CD14-positive monocyte (primary cell): ENCODE measurements at regions not wholly inside any gene's neighbourhood (a gene's known extent, or its start where the extent isn't known, plus 50 kb on each side); places are given as distances from the start of the nearest gene placed in this dataset.

Experiments used
- DNase-seq, 3 donors: peaks; one replicate each; pipeline ENCODE4 v3.0.0-alpha.2; 2011 to 2022
- H2AFZ ChIP-seq: 2 replicates; pipeline ENCODE4 v1.6.0; 2012; ENCODE audit warnings: mild to moderate bottlenecking, low read depth, low read length, inconsistent platforms; ENCODE audit not compliant: insufficient read depth, poor library complexity, severe bottlenecking
- H3K27ac ChIP-seq, 2 donors: 1 replicate in 1 of 2; 2 replicates in 1 of 2; pipeline ENCODE4 v1.5.1; 2012 to 2013; ENCODE audit warnings: low read length in 2 of 2, control low read depth in 1 of 2, inconsistent platforms in 1 of 2, low read depth in 1 of 2, mild to moderate bottlenecking in 1 of 2
- H3K27me3 ChIP-seq, 2 donors: one replicate each; pipeline versions ENCODE4 v1.6.0 to v1.6.1; 2011 to 2013; ENCODE audit warnings: low read length in 2 of 2; ENCODE audit not compliant: control insufficient read depth in 2 of 2, insufficient read depth in 2 of 2
- H3K36me3 ChIP-seq, 2 donors: replicated peaks in 1 of 2; 1 replicate in 1 of 2; 2 replicates in 1 of 2; pipeline versions ENCODE4 v1.5.1 to v1.6.1; 2012 to 2013; ENCODE audit warnings: low read length in 2 of 2, control low read depth in 1 of 2, inconsistent platforms in 1 of 2, mild to moderate bottlenecking in 1 of 2; ENCODE audit not compliant: insufficient read depth in 2 of 2, control insufficient read depth in 1 of 2
- H3K4me1 ChIP-seq, 2 donors: 1 replicate in 1 of 2; 2 replicates in 1 of 2; pipeline versions ENCODE4 v1.5.1 to v1.6.1; 2012 to 2013; ENCODE audit warnings: low read length in 2 of 2, control low read depth in 1 of 2, inconsistent platforms in 1 of 2, mild to moderate bottlenecking in 1 of 2, moderate library complexity in 1 of 2; ENCODE audit not compliant: insufficient read depth in 2 of 2, control insufficient read depth in 1 of 2
- H3K4me2 ChIP-seq: replicated peaks from 2 replicates; pipeline ENCODE3; 2012; ENCODE audit warnings: low read length, moderate library complexity, mild to moderate bottlenecking; ENCODE audit not compliant: poor library complexity, severe bottlenecking; ENCODE audit errors: extremely low read depth
- H3K4me3 ChIP-seq, 3 experiments: fragments of 200-600 bp in 1 of 3; sonication (generic) in 1 of 3; replicated peaks in 1 of 3; 1 replicate in 2 of 3; 2 replicates in 1 of 3; pipeline ENCODE4 v1.5.1; 2011 to 2013; ENCODE audit warnings: low read length in 3 of 3, mild to moderate bottlenecking in 3 of 3, control low read depth in 2 of 3, low read depth in 2 of 3, inconsistent platforms in 1 of 3, moderate library complexity in 1 of 3
- H3K79me2 ChIP-seq: 2 replicates; pipeline ENCODE4 v1.6.0; 2012; ENCODE audit warnings: mild to moderate bottlenecking, control low read depth, inconsistent platforms, low read length, moderate library complexity; ENCODE audit not compliant: insufficient read depth
- H3K9ac ChIP-seq: 2 replicates; pipeline ENCODE4 v1.6.0; 2017; ENCODE audit warnings: low read length, mild to moderate bottlenecking; ENCODE audit not compliant: insufficient read depth, poor library complexity, severe bottlenecking
- H3K9me3 ChIP-seq, 2 donors: replicated peaks in 1 of 2; 1 replicate in 1 of 2; 2 replicates in 1 of 2; pipeline versions ENCODE4 v1.5.1 to v1.6.1; 2012 to 2013; ENCODE audit warnings: low read length in 2 of 2, control low read depth in 1 of 2; ENCODE audit not compliant: control insufficient read depth in 1 of 2, insufficient read depth in 1 of 2
- H4K20me1 ChIP-seq: 2 replicates; pipeline ENCODE4 v1.6.0; 2012; ENCODE audit warnings: mild to moderate bottlenecking, low read length, control low read depth, moderate library complexity; ENCODE audit not compliant: insufficient read depth
- H3K27ac Mint-ChIP-seq, 7 donors: one replicate each; pipeline ENCODE4 v1.8.0; 2020; ENCODE audit warnings: mild to moderate bottlenecking in 7 of 7, mixed read lengths in 7 of 7, moderate library complexity in 6 of 7, inconsistent platforms in 2 of 7
- H3K27me3 Mint-ChIP-seq, 3 donors: one replicate each; pipeline ENCODE4 v1.8.0; 2021 to 2022; ENCODE audit warnings: low read depth in 3 of 3, mild to moderate bottlenecking in 3 of 3, mixed read lengths in 3 of 3, moderate library complexity in 3 of 3, inconsistent platforms in 1 of 3
- H3K36me3 Mint-ChIP-seq, 2 donors: one replicate each; pipeline ENCODE4 v1.8.0; 2020; ENCODE audit warnings: mixed read lengths in 2 of 2, inconsistent platforms in 1 of 2, mild to moderate bottlenecking in 1 of 2
- H3K4me1 Mint-ChIP-seq: one replicate; pipeline ENCODE4 v1.8.0; 2020; ENCODE audit warnings: mild to moderate bottlenecking, mixed read lengths
- H3K4me3 Mint-ChIP-seq, 2 donors: one replicate each; pipeline ENCODE4 v1.8.0; 2020; ENCODE audit warnings: mild to moderate bottlenecking in 2 of 2, mixed read lengths in 2 of 2, moderate library complexity in 1 of 2
- H3K9me3 Mint-ChIP-seq, 7 donors: one replicate each; pipeline ENCODE4 v1.8.0; 2020 to 2022; ENCODE audit warnings: mixed read lengths in 7 of 7, mild to moderate bottlenecking in 6 of 7, moderate library complexity in 6 of 7, inconsistent platforms in 2 of 7
- CTCF ChIP-seq: fragments of 200-600 bp; IDR thresholded peaks from one replicate; pipeline ENCODE4 v1.8.0; 2022; ENCODE audit warnings: antibody characterized with exemption, mild to moderate bottlenecking
- WGBS: methylation state at CpG from one replicate; pipeline ENCODE4 v1.1.5; 2013; ENCODE audit warnings: missing lambda C conversion rate; ENCODE audit not compliant: insufficient coverage; 5-methylcytosine and 5-hydroxymethylcytosine counted together
- intact Hi-C, 2 donors: fragments of 100-400 bp; cut with micrococcal nuclease; formaldehyde crosslinking; loops; one replicate each; pipeline versions ENCODE4 v1.15.0 to v1.15.1; 2023

GRCh38 chr15:96217983-96218382, 112.5 kb upstream of the NR2F2 start:
- no peak for DNase-seq
- Histone ChIP-seq H3K9me3 (peaks cover 0 to 7% of the 10 kb centered on the region in 2 donors), H3K4me2 (no peak overlapping the region), H3K9ac (no peak overlapping the region), H3K79me2 (no peaks in the 10 kb centered on the region), H3K27me3 (no peaks in the 10 kb centered on the region), H2AFZ (no peak overlapping the region), H3K4me3 (no peak overlapping the region), H4K20me1 (no peaks in the 10 kb centered on the region), H3K27ac (no peak overlapping the region), H3K36me3 (no peaks in the 10 kb centered on the region), H3K4me1 (no peaks in the 10 kb centered on the region)
- Mint-ChIP-seq H3K4me1 (no peaks in the 10 kb centered on the region), H3K9me3 (peaks cover 0 to 10% (median 4%) of the 10 kb centered on the region in 7 donors), H3K4me3 (no peak overlapping the region), H3K27me3 (peaks cover 0 to 2% (median 0%) of the 10 kb centered on the region in 3 donors), H3K27ac (peak overlapping the region in 1 of 7 donors; percentile 35), H3K36me3 (no peaks in the 10 kb centered on the region)
- intact Hi-C loops, result no loop called here
- WGBS, result no CpG with 5 or more reads among the region's 1 CpG
- TF ChIP-seq CTCF, result no peak

DNA sequence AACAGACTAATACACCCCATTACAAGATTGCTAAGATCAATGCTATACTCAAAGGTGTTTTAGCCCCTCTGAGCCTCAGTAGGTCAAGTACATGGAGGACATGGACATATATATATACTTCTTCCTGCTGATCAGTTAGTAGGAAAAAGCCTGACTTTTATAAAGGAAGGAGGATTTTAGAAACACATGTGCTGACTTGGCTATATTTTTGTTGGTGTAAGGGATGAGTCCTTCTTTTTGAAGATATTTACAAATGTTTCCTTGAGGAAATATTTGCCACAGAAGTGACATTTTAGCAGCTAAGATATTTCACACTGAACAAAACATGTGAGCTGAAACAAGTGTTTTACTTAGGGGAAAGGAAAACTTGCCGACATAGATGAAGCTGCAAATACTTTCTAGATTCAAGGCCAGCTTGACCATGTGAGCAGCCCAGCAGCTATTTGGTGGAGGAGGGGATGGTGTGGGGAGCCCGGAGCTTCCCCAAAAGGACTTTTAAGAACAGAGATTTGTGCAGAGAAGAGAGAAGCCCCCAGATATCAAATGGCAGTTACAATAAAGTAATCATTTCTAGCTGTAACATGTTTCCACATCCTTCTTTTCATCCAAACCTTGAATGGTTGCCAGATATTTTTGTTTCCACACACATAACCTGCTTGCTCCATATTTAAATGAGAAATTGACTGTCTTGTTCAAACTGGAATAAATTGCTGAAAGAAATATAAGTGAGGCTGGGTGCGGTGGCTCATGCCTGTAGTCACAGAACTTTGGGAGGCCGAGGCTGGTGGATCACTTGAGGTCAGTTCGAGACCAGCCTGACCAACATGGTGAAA, 111.7 kb upstream of the NR2F2 start:
- H3K79me2 ChIP-seq, result no peaks in the 10 kb centered on the region
- whole genome bisulfite sequencing, result 97% methylated on average over 4 of the region's 5 CpGs
- no peak overlapping the region for H3K9ac ChIP-seq
- no peaks in the 10 kb centered on the region for H3K4me1 ChIP-seq
- Mint-ChIP-seq H3K27me3 (peaks cover 2 to 4% (median 2%) of the 10 kb centered on the region in 3 donors), H3K27ac (no peak overlapping the region), H3K9me3 (peaks cover 0 to 10% (median 4%) of the 10 kb centered on the region in 7 donors), H3K4me1 (no peaks in the 10 kb centered on the region), H3K4me3 (no peak overlapping the region), H3K36me3 (no peaks in the 10 kb centered on the region)
- no peak overlapping the region for H3K4me3 ChIP-seq
- no peak for TF ChIP-seq CTCF
- no peak for DNase-seq
- H3K27ac ChIP-seq, result no peak overlapping the region
- no peak overlapping the region for H2AFZ ChIP-seq
- no peaks in the 10 kb centered on the region for H3K36me3 ChIP-seq
- H3K4me2 ChIP-seq, result no peak overlapping the region
- peaks cover 0 to 7% of the 10 kb centered on the region in 2 donors for H3K9me3 ChIP-seq
- H4K20me1 ChIP-seq, result no peaks in the 10 kb centered on the region
- H3K27me3 ChIP-seq, result no peaks in the 10 kb centered on the region
- intact Hi-C loops, result no loop called here
